Endothelial cell of umbilical vein (primary cell): ENCODE measurements at regions not wholly inside any gene's neighbourhood (a gene's known extent, or its start where the extent isn't known, plus 50 kb on each side); places are given as distances from the start of the nearest gene placed in this dataset.

Experiments used
- BruUV-seq: library from RNA; stranded (reverse); fragments of 400-500 nt; replicated peaks from 2 replicates; lab custom pipeline; 2021; lab: Mats Ljungman, UMichigan
- CTCF ChIA-PET: fragments of 300-600, 350-600 bp; sonication (Branson Sonifier 250); formaldehyde crosslinking; loops from one replicate; lab custom pipeline; 2021; ENCODE audit warnings: antibody characterized with exemption, inconsistent platforms; lab: Charles Lee
- POLR2A ChIA-PET: fragments of 300-600, 350-600 bp; sonication (Branson Sonifier 250); formaldehyde crosslinking; loops from one replicate; lab custom pipeline; 2021; ENCODE audit warnings: antibody characterized with exemption, inconsistent platforms; lab: Charles Lee
- DNase-seq: peaks from one replicate; pipeline ENCODE4 v3.0.0-alpha.2; 2011; ENCODE audit warnings: low read depth, low spot score
- FAIRE-seq: peaks from 2 replicates; lab custom pipeline; 2011; peaks lifted over from hg19 to GRCh38; lab: Jason Lieb, UNC
- H2AFZ ChIP-seq: 2 replicates; pipeline ENCODE4 v1.6.0; 2012; ENCODE audit warnings: low read depth, low read length, control low read depth, inconsistent platforms
- H3K27ac ChIP-seq: 2 replicates; pipeline ENCODE4 v1.5.1; 2011; ENCODE audit warnings: low read depth, mild to moderate bottlenecking, control low read depth, low read length, moderate library complexity; ENCODE audit not compliant: insufficient read depth
- H3K27me3 ChIP-seq, 2 experiments: 2 replicates each; pipeline versions ENCODE4 v1.6.0 to v1.6.1; 2011; ENCODE audit warnings: low read length in 2 of 2, mixed read lengths in 1 of 2; ENCODE audit not compliant: control insufficient read depth in 2 of 2, insufficient read depth in 2 of 2
- H3K36me3 ChIP-seq, 2 experiments: 2 replicates in 1 of 2; 3 replicates in 1 of 2; pipeline ENCODE4 v1.5.1; 2011; ENCODE audit warnings: low read length in 2 of 2, mild to moderate bottlenecking in 1 of 2, moderate library complexity in 1 of 2; ENCODE audit not compliant: control insufficient read depth in 2 of 2, insufficient read depth in 2 of 2; ENCODE audit errors: extremely low read depth in 1 of 2
- H3K4me1 ChIP-seq: 3 replicates; pipeline ENCODE4 v1.5.1; 2011; ENCODE audit warnings: mild to moderate bottlenecking, low read length; ENCODE audit not compliant: control insufficient read depth, insufficient read depth; ENCODE audit errors: extremely low read depth
- H3K4me2 ChIP-seq: 2 replicates; pipeline ENCODE4 v1.6.1; 2011; ENCODE audit warnings: low read length, control low read depth, mixed read lengths; ENCODE audit not compliant: insufficient read depth
- H3K4me3 ChIP-seq, 3 experiments: fragments of 200-600 bp in 1 of 3; sonication (generic), shearing (Covaris generic) in 1 of 3; replicated peaks in 1 of 3; 2 replicates each; pipeline ENCODE4 v1.5.1; 2011 to 2016; ENCODE audit warnings: control low read depth in 3 of 3, low read length in 3 of 3, mild to moderate bottlenecking in 2 of 3, inconsistent platforms in 1 of 3, low read depth in 1 of 3, moderate library complexity in 1 of 3; ENCODE audit not compliant: insufficient read depth in 1 of 3
- H3K79me2 ChIP-seq: 2 replicates; pipeline ENCODE4 v1.6.0; 2012; ENCODE audit warnings: low read length, inconsistent platforms; ENCODE audit not compliant: control insufficient read depth, insufficient read depth
- H3K9ac ChIP-seq: replicated peaks from 2 replicates; pipeline ENCODE3; 2011; ENCODE audit warnings: low read length, control low read depth; ENCODE audit not compliant: insufficient read depth; ENCODE audit errors: extremely low read depth
- H3K9me1 ChIP-seq: replicated peaks from 3 replicates; pipeline ENCODE4 v1.6.0; 2011; ENCODE audit warnings: mild to moderate bottlenecking, low read length; ENCODE audit not compliant: control insufficient read depth, insufficient read depth; ENCODE audit errors: extremely low read depth
- H3K9me3 ChIP-seq: replicated peaks from 2 replicates; pipeline ENCODE4 v1.5.1; 2012; ENCODE audit warnings: low read length, inconsistent platforms; ENCODE audit not compliant: control insufficient read depth, insufficient read depth
- H4K20me1 ChIP-seq: replicated peaks from 2 replicates; pipeline ENCODE3; 2011; ENCODE audit warnings: mild to moderate bottlenecking, low read length; ENCODE audit not compliant: control insufficient read depth, insufficient read depth; ENCODE audit errors: extremely low read depth
- CTCF ChIP-seq, 2 donors: IDR thresholded peaks; 1 replicate in 1 of 2; 2 replicates in 1 of 2; pipeline ENCODE4 v1.5.1; 2011; ENCODE audit warnings: low read length in 2 of 2, mild to moderate bottlenecking in 2 of 2, moderate library complexity in 2 of 2, control low read depth in 1 of 2, inconsistent platforms in 1 of 2, low read depth in 1 of 2; ENCODE audit not compliant: insufficient read depth in 1 of 2; ENCODE audit errors: extremely low read depth in 1 of 2
- EZH2 ChIP-seq: IDR thresholded peaks from 2 replicates; pipeline ENCODE4 v1.6.1; 2012; ENCODE audit warnings: borderline replicate concordance, low read depth, mild to moderate bottlenecking, moderate library complexity, low read length, inconsistent platforms; ENCODE audit not compliant: severe bottlenecking
- FOS ChIP-seq: IDR thresholded peaks from 2 replicates; pipeline ENCODE4 v1.6.1; 2011; ENCODE audit warnings: mild to moderate bottlenecking, low read length, moderate library complexity, borderline replicate concordance; ENCODE audit not compliant: insufficient read depth
- GATA2 ChIP-seq: IDR thresholded peaks from 2 replicates; pipeline ENCODE4 v1.7.0; 2011; ENCODE audit warnings: low read depth, mild to moderate bottlenecking, moderate library complexity, mixed read lengths, low read length; ENCODE audit not compliant: insufficient read length, insufficient read depth
- JUN ChIP-seq: IDR thresholded peaks from 2 replicates; pipeline ENCODE4 v1.6.1; 2011; ENCODE audit warnings: borderline replicate concordance, low read depth; ENCODE audit not compliant: insufficient read length, insufficient read depth
- MAX ChIP-seq: IDR thresholded peaks from 2 replicates; pipeline ENCODE4 v1.6.1; 2011; ENCODE audit not compliant: insufficient read depth, insufficient read length
- MYC ChIP-seq: IDR thresholded peaks from one replicate; pipeline ENCODE4 v1.6.1; 2011; ENCODE audit warnings: mild to moderate bottlenecking, low read depth, low read length
- POLR2A ChIP-seq: IDR thresholded peaks from 2 replicates; pipeline ENCODE4 v1.6.1; 2012; ENCODE audit warnings: low read depth, mild to moderate bottlenecking, control low read depth, low read length
- POLR2AphosphoS5 ChIP-seq: IDR thresholded peaks from 2 replicates; pipeline ENCODE4 v1.6.1; 2012; ENCODE audit warnings: low read depth, mild to moderate bottlenecking, control low read depth, low read length, moderate library complexity; ENCODE audit not compliant: insufficient read depth
- dilution Hi-C: fragments of 300-500 bp; cut with MboI; formaldehyde crosslinking; loops from one replicate; pipeline ENCODE4 v1.15.0; 2019; ENCODE audit warnings: low sequenced_read_pairs; ENCODE audit not compliant: extremely low pct_ligation_motif_present
- intact Hi-C: fragments of 100-400 bp; cut with micrococcal nuclease; formaldehyde crosslinking; loops from one replicate; pipeline ENCODE4 v1.10.0; 2022

GRCh38 chr5:173785400-173785799, 102.7 kb upstream of the CPEB4 start:
- H3K4me3 ChIP-seq, result no peak overlapping the region
- FAIRE-seq, result no peak
- dilution Hi-C loops (no loop called here), intact Hi-C loops (no loop called here)
- ChIA-PET CTCF (interaction anchor here (1.3 kb wide), 1 partner anchor 140 kb away, joined by 3 read pairs; no protein-coding TSS in a partner anchor), POLR2A (no interaction called here)
- TF ChIP-seq EZH2 (no peak), POLR2AphosphoS5 (no peak), GATA2 (no peak), CTCF (IDR thresholded peaks at IDR 0.05; ENCODE audit: extremely low read depth in 1 of 2, insufficient read depth in 1 of 2, low read depth in 1 of 2, low read length in 2 of 2) (no peak), POLR2A (no peak), FOS (no peak)
- no peaks in the 10 kb centered on the region for H3K79me2 ChIP-seq
- no peaks in the 10 kb centered on the region for H3K9me1 ChIP-seq
- no peak overlapping the region for H3K4me2 ChIP-seq
- no peak overlapping the region for H2AFZ ChIP-seq
- DNase-seq, result no peak
- H3K27ac ChIP-seq, result no peak overlapping the region
- H3K9ac ChIP-seq, result no peak overlapping the region
- H3K36me3 ChIP-seq, result no peaks in the 10 kb centered on the region
- H3K4me1 ChIP-seq, result peaks cover 19% of the 10 kb centered on the region
- no peaks in the 10 kb centered on the region for H3K27me3 ChIP-seq
- no peaks in the 10 kb centered on the region for H3K9me3 ChIP-seq
- H4K20me1 ChIP-seq, result no peaks in the 10 kb centered on the region
- BruUV-seq, result no TSS peak

GRCh38 chr5:173785866-173786265, 102.3 kb upstream of the CPEB4 start:
- dilution Hi-C loops, result no loop called here
- Histone ChIP-seq H3K36me3 (no peaks in the 10 kb centered on the region), H3K4me1 (peaks cover 19% of the 10 kb centered on the region), H4K20me1 (no peaks in the 10 kb centered on the region), H3K27me3 (no peaks in the 10 kb centered on the region), H3K4me2 (no peak overlapping the region), H3K9me3 (no peaks in the 10 kb centered on the region), H3K4me3 (no peak overlapping the region), H3K9ac (no peak overlapping the region), H3K9me1 (no peaks in the 10 kb centered on the region), H3K79me2 (no peaks in the 10 kb centered on the region), H3K27ac (no peak overlapping the region), H2AFZ (no peak overlapping the region)
- TF ChIP-seq MYC, result no peak
- no peak for TF ChIP-seq POLR2A
- no peak for TF ChIP-seq POLR2AphosphoS5
- TF ChIP-seq EZH2, result no peak
- no peak for TF ChIP-seq GATA2
- TF ChIP-seq CTCF (IDR thresholded peaks at IDR 0.05; ENCODE audit: extremely low read depth in 1 of 2, insufficient read depth in 1 of 2, low read depth in 1 of 2, low read length in 2 of 2), result no peak
- no peak for TF ChIP-seq JUN
- TF ChIP-seq FOS, result no peak
- no peak for TF ChIP-seq MAX
- intact Hi-C loops, result no loop called here
- FAIRE-seq (no peak), DNase-seq (no peak)
- CTCF ChIA-PET, result interaction anchor here (0.9 to 1.3 kb wide), 2 partner anchors 139 to 187 kb away, joined by 3 read pairs; no protein-coding TSS in a partner anchor
- POLR2A ChIA-PET, result no interaction called here
- no TSS peak for BruUV-seq
